Suprapubic skin (tissue), 4 donors: ENCODE measurements at regions not wholly inside any gene's neighbourhood (a gene's known extent, or its start where the extent isn't known, plus 50 kb on each side); places are given as distances from the start of the nearest gene placed in this dataset.

Experiments used
- EP300 ChIP-seq: sonication (generic); formaldehyde crosslinking; IDR thresholded peaks from one replicate; pipeline ENCODE4 v1.6.1; 2017; ENCODE audit warnings: antibody characterized with exemption
- POLR2A ChIP-seq, 2 donors: fragments of 450-650 bp; IDR thresholded peaks; one replicate each; pipeline ENCODE4 v1.6.1; 2017; ENCODE audit warnings: antibody characterized with exemption in 2 of 2, mild to moderate bottlenecking in 2 of 2, moderate library complexity in 2 of 2
- POLR2AphosphoS5 ChIP-seq, 3 donors: sonication (generic); formaldehyde crosslinking; IDR thresholded peaks; one replicate each; pipeline ENCODE4 v1.6.1; 2017; ENCODE audit warnings: antibody characterized with exemption in 3 of 3
- TF ChIP-seq, protein P1 (sequence below), 2 donors: fragments of 200-600 bp in 1 of 2; fragments of 450-650 bp in 1 of 2; sonication (generic) in 1 of 2; IDR thresholded peaks; one replicate each; pipeline ENCODE4 v1.5.1; 2016 to 2019; ENCODE audit warnings: antibody characterized with exemption in 2 of 2, mild to moderate bottlenecking in 1 of 2, moderate library complexity in 1 of 2

DNA sequence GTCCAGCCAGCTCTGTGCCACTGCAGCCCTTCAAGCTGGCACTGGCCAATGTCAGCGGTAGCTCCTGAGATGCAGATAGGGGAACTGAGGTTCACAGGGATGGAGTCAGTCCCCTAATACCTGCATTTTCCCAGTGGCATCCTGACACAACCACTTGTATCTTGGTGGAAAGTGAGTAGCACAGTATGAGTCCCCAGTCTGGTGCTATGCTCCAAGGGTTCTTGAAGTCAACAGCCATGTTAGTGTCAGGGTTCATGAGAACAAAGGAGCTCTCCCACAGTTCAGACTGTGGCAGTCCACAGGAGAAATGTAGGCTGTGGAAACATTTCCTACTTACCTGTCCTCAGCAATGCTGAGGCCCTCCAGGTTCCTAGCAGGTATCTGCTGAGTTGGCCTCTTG, 115.5 kb downstream of the ZNF736 start:
- TF ChIP-seq EP300, result no peak
- TF ChIP-seq POLR2A (IDR thresholded peaks at IDR 0.05), result no peak
- TF ChIP-seq, protein P1, sequence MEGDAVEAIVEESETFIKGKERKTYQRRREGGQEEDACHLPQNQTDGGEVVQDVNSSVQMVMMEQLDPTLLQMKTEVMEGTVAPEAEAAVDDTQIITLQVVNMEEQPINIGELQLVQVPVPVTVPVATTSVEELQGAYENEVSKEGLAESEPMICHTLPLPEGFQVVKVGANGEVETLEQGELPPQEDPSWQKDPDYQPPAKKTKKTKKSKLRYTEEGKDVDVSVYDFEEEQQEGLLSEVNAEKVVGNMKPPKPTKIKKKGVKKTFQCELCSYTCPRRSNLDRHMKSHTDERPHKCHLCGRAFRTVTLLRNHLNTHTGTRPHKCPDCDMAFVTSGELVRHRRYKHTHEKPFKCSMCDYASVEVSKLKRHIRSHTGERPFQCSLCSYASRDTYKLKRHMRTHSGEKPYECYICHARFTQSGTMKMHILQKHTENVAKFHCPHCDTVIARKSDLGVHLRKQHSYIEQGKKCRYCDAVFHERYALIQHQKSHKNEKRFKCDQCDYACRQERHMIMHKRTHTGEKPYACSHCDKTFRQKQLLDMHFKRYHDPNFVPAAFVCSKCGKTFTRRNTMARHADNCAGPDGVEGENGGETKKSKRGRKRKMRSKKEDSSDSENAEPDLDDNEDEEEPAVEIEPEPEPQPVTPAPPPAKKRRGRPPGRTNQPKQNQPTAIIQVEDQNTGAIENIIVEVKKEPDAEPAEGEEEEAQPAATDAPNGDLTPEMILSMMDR (IDR thresholded peaks at IDR 0.05), result no peak
- TF ChIP-seq POLR2AphosphoS5 (IDR thresholded peaks at IDR 0.05), result no peak
